Activated T-cell treated with anti-CD3 and anti-CD28 coated beads for 4 hours (primary cell): ENCODE measurements at regions not wholly inside any gene's neighbourhood (a gene's known extent, or its start where the extent isn't known, plus 50 kb on each side); places are given as distances from the start of the nearest gene placed in this dataset.

Source experiments
- DNase-seq: peaks from one replicate; pipeline ENCODE4 v3.0.0-alpha.2; 2020

DNA sequence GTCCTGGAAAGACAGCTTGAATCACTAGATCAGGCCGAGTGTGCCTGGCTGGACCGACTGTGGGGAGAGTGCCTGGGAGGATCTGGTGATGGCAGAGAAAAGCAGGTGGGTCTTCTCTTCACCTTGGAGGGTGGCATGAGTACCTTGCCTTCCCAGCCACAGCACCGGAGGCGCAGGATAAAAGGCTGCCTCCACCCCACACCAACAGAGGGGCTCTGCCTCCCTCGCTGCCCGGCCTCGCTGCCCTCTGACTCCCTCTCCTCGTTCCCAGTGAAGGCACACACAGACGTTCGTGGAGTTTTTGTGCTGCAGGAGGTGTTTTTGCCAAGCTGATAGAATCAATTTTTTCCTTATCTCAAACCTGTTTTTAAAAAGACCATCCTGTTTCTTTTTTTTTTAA lies 71.4 kb upstream of the HAAO start:
- DNase-seq: no peak

DNA sequence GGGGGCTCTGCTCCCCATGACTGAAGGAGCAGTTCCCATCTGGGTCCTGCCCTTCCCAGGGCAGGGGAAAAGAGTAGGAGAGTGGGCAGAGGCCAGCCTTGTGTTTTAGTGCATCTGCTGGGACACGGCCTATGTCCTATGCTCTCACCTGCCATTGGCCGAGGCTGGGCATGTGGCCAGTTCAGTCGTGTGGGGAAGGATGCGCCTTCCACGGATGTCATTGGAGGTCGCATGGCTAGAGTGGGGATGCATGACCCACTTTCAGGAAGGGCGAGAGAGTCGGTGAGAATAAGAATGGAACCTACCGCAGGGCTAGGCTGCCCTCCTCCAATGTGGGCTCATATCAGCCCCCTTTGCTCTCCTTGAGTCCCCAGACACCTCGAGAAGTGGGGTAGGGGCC lies 70.9 kb upstream of the HAAO start:
- no peak for DNase-seq

DNA sequence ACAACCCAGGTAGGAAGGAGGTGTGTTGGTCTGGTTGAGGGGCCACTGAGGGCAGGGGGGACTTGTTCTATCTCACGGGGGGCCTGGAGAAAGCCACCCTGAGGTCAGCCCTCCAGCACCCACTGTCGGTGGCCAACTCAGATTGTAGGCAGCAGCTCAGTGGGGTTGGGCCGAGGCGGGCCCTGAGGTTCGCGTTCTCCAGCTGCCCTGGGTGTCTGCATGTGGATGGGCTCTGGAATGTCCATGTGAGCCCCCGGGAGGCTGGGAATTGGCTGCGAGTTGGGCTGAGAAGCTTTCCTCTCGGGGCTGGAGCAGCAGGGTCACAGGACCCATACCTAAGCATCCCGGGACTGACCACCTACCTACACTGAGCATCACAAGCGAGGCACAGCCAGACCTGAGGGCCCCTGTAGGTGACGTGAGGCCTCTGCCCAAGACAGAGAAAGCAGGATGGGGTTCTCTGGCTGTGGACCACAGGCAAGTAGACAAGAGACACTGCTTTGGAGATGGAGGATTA lies 70.3 kb upstream of the HAAO start:
- no peak for DNase-seq

DNA sequence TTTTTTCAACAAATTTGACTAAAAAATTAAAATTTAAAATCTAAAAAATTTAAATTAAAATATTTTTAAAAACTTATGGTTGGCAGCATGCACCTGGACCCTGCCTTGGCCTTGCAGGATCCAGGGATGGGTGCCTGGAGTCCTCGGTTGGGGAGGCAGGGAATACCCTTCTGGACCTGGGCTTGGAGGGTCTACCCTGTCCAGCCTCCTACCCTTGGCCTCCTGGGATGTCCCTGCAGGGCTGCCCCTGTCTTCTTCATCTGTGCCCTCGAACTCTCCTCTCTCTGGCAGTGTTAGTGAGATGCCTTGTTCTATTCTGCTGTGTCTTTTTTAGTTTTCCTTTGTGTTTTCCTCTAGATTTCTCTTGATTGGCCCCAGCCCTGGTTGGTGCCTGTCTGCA lies 68.9 kb upstream of the HAAO start:
- DNase-seq: no peak

DNA sequence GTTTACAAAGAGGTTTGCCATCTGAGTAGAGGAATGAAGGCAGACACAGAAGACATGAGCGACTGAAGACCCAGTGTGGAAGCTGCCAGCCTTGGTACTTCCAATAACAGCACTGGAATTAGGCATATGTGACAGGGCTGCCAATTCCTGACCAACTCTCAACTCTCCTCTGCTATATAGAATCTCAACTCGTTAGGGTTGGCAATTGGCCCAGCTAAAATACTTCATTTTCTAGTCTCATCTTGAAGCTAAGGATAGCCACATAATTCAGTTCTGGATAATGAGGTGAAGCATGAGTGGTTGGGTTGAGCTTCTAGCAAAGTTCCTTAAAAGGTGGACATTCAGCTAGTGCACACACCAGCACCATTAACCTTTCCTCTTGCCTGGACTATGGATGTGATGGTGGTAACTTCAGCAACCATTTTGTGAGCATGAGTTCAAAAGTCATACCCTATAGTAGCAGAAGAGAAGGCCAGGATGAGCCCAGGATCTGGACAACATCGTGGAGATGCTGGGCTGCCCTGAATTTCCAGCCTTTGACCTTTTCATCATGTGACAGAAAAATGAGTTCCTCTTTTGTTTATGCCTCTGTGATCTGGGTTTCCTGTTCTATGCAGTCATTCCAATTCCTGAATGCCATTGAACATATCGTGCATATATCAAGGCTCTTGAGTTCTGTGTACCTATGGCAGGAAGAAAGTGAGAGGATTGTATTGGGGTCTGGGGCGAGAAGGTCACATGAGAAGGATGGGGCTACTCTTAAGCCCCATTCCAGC lies 68.1 kb upstream of the HAAO start:
- DNase-seq: no peak

DNA sequence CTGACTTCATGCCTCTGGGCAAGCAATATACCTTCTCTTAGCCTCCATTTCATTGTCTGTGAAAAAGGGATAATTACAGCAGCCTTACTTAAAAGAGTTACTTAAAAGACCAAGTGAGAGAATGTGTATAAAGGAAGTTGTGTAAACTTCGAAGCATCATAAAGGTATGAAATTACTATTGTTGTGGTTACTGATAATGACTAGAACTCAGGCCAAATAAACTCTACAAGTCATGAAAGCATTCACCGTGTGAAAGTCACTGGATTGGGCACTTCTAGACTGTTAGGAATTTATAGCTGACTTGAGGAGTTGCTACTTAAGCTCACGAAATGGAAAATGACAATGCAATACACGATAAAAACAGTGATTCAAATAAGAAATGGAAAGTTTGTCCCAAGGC lies 67.4 kb upstream of the HAAO start:
- DNase-seq: no peak

DNA sequence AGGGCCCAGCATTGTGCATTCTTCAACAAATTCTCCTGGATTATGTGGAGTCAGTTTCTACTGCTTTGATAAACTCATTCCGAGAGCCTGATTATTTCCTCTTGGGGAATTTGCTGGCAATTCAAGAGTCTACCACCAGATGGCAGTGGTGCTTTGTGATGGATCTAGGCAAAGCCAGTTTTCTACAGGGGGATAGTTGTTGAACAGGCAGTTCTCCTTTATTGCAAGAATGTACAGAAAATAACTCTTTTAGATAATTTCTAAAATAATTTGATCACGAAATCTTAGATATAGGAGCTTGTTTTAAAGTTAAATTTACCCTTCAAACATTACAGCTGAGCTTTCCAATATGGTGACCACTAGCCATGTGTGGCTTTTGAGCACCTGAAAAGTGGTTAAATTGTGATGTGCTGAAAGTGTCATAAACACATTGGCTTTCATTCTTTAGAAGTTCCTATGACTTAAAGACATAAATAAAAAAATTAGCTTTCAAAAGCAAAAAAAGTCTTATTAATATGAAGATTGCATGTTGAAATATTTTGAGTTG lies 66.7 kb upstream of the HAAO start:
- DNase-seq: peak; percentile 71

DNA sequence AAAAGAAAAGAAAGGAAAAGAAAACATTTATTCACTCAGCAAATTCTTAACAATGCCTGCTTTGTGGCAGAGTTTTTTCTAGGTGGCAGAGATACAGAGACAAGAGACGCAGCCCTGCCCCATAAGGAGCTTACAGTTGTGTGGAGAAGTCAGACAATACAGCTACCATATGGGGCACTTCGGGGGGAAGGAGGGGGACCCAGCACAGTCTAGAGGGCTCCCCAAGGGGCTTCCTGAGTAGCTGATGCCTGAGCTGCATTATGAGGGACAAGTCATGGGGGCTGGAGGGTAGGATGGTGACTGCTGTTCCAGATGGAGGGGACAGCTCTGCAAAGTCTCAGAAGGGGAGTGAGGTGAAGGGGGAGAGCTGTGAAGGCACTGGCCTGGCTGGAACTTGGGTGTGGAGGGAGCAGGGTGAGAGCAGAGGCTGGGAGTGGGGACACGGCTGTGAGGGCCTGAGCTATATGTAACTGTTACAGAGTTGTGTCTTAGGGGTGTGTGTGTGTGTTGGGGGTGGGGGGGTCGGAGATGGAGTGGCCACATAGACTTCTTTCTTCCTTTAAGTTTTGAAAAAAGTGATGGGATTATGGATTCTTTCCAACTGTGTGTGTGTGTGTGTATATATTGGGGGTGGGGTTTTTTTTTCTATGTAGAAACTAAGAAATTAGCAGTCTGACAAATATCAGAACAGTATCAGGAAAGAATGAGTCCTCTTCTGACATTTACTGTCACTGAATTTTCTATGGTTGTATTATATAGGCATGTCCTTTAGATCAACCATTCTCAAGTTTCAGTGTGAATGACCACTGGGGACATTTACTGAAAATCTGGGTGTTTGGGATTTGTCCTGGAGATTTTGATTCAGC lies 66.0 kb upstream of the HAAO start:
- DNase-seq: no peak

DNA sequence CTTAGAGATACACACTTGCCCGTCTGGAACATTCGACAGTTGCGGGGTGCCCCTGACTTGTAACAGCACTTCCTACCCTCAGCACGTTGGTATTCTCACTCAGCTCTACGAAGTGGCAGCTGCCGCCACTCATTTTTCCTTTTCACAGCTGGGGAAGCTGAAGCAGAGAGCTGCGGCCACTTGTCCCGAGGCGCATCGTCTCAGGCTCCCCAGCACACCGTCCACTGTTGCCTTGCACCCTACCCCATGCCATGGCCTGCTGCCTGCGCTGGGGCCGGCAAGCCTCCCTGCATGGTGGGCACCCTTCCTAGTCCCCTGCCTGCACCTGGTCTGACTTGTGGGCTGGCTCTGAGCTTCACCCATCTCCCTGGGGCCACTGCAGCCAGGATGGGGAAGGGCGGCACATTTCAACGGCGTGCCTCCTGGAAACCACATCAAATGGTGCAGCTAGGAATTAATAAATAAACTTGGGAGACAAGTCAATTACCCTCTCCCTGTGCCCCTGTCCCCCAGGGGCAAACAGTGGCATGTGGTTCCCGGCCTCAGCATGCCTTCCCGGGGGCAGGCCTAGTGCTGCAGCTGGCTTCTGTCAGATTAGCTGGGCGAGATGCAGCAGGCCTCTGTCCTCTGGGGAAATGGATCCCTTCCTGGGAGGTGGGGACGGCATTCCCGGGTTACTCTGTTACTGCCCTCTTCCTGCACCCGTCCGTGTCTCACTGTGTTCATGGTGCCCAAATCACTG lies 64.7 kb upstream of the HAAO start:
- DNase-seq: no peak

DNA sequence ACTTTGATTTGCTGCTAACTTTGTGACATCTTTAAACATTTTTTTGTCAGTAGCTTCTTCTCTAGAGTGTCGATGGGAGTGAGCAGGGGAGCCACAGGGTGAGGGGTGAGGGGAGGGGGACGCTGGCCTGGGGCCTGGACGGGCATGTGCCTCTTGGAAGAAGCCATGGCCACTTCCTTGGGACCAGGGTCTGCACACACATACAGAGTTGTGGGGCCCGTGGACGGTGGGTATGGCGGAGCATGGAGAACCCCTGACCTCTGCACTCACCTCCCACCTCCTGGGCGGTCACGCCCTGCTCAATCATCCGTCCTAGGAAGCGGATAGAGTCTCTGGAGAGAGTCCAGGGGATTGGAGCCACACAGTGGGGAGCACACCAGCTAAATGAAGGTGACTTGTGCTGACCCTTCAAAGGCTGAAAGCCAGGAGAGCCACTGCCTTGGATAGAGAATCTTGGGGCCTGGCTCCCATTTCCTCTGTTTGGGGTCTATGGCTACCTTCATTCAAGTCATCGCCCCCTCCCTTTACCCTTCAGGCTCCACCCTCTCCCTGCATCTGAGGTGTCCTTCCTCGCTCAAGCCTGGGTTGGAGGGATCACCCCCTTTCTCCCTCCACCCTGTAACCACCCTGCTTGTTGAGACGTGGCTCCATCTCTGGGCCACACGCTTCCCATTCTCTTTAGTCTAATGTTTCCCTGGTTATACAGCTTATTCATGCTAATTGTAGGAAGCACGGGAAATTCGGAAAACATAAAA lies 63.9 kb upstream of the HAAO start:
- no peak for DNase-seq

DNA sequence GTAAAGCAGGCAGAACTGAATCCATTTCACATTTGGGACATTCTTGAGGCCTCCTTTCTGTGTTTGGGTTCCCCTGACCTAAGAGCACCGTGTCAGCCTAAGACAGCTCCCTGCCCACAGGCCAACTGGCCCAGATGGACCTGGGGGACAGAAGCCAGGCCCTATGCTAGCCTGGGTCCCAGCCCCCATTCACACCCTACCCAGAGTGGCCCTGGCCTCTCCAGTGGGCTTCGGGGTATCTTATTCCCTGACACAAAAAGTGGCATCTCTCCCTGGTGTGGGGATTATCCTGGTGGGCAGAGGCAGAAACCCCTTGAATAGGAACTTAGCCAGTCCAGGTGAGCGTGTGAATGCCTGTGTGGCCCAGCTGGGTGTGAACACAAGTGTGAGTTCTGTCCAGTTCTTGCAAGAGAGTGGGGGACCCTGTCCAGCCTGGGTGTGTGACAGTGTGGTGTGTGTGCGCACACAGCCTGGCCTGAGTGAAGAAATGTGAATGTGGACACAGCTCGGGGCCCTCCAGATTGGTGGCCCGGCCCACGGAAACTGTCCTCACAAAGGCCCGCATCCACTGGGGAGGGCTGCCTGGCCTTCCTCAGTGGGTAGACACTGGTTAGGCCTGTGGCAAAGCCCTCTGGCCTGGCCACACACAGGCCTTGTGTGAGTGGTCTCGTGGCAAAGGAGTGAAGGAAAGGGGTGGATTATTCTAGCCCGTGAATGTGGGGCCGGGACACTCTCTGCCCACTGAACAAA lies 63.0 kb upstream of the HAAO start:
- DNase-seq: no peak

DNA sequence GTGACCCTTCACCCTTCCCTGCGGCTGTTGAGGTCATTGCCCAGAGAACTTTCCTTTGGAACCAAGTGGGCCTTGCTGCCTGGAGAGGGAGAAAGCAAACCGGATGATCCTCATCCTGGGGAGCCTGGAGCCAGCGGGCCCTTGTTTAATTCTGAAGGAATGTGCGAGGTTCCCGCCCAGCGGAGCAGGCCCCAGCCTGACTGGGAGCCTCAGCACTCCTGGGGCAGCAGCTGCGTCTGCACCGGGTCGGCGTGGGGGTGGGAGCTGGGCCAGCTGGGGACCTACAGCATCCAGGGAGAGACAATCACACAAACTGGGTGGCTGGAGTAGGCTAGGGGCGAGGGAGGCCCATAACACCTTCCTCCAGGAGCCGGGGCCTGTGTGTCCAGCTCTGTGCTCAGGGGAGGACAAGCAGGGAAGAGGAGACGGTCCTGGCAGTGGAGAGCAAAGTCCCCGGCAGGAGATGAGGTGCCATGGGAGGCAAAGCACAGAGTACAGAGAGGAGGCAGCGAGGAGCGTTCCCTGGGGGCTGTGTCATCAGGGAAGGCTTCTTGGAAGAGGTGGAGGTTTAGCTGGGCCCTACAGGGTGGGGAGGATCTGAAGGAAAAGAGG lies 61.9 kb upstream of the HAAO start:
- DNase-seq: no peak

DNA sequence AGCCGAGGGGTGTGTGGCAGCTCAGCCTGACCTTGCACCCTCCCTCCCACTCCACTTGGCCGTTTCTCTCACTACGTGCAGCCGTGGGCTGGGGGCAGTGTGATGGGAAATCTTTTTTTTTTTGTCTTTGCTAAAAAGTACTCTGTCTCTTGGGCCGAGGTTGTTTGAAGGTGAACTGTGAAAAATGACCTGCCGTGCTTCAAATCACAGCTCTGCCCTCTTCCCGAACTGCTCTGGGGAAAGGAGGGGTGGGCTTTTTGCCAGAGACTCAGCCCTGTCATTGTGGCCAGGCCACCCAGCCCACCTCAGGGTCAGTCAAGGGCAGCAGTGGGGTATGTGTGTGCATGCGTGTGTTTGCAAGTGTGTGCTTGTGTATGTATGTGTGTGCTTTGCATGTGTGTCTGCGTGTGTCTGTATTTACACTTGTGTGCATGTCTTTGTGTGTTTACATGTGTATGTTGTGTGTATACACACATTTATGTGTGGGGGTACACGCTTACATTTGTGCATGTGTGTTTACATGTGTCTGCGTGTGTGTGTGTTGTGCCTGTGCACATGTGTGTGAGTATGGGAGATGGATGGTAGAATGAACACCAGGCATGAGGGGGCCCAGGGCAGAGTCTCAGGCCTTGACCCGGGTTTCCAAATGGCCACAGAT lies 61.3 kb upstream of the HAAO start:
- no peak for DNase-seq

DNA sequence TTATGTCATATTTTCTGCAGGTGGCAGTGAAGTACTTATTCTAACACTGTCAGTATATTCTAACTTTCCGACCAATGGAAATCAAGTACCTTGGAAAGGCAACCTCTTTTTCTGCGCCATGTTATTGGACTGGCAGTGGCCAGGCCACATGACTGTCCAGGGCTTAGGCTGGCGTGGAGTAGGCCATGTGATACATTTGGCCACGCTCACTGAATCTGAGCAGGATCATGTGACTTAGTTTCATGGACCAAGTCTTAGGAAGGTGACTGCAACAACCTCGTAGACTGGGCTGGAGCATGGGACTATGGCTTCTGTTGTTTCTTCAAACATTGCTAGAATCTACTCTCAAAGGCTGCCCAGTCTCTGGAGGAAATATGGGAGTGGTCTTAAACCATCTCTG lies 60.4 kb upstream of the HAAO start:
- DNase-seq: no peak

DNA sequence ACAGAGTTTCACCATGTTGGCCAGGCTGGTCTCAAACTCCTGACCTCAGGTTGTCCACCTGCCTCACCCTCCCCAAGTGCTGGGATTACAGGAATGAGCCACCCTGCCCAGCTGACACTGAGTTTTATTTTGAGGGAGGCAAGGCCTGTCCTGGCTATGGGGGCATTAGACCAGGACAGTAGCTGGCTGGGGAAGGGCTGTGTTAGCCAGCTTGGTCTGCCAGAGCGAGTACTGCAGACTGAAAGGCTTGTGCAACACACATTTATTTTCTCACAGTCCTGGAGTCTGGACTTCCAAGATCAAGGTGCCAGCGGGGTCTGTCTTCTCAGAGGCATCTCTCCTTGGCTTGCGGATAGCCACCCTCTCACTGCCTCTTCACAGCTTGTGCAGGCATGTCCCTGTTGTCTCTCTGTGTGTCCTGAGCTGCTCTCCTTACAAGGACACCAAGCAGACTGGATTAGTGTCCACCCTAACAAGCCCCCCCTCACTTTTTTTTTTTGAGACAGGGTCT lies 59.4 kb upstream of the HAAO start:
- no peak for DNase-seq

DNA sequence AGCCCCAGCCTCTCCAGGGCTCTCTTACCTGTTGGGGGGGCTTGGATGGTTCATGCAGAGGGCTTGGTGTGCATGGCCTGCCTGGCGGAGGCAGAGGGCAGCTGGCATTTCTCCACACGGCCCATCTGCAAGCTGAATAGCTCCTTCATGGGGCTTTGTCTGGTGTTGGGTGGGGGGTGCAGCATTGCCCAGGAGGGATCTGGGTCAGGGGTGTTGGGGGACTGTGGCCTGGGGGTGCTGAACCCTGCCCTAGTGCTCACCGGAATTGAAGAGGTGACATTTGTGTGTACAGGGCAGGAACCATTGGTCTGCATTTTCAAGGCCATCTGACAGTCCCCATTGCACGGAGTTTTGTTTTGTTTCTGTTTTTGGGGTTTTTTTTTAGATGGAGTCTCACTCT lies 58.8 kb upstream of the HAAO start:
- no peak for DNase-seq

DNA sequence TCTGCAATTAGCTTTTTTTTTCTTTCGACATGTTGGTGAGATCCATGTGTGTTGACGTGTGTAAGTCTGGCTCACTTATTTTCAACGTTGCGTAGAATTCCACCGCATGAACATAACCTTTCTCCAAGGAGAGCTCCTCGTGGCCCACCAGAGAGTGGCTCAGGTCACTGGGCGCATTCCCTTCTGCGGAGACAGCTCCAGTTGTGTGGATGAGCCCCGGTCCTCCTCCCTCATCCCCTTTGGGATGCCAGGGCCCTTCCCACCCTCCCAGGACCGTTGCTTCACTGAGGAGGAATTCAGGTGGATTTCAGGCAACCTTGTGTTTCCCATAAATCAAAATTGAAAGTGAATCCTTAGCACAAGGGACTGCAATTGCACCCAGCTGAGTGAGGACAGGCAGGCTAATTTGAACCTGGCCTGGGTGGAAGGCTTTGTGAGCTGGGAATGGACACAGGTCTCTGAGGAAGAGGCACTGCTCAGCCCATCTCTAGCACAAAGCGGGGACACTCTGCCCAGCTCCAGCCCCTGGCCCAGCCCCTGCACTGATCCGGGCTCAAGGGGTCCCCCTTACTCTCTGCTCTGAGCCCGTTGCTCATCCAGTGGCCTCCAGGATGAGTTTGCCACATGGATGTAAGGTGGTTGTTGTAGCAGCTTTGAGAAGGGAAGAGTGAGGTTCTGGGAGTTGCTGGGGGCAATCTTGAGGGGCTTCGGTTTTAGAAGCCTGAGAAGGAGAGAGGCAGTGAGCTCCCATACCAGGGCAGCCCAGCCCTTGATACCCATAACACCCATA lies 57.8 kb upstream of the HAAO start:
- DNase-seq: no peak

DNA sequence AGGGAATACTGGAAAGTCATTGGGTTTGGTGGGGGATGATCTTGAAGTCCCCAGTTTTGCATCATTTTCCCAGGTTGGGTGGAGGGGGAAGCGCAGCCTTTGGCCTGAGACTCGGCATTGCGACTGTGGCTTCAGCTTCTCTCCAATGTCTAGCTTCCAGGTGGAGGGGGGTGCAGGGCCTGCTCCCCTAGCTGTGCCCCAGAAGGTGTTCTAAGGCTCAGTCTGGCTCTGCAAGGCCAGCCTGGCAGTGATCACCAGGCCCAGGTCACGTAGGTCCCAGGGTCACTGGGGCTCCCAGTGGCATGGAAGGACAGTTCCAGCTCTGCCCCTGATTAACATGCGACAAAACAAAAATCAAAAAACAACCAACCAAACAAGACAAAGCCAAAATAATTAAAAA lies 56.9 kb upstream of the HAAO start:
- no peak for DNase-seq

DNA sequence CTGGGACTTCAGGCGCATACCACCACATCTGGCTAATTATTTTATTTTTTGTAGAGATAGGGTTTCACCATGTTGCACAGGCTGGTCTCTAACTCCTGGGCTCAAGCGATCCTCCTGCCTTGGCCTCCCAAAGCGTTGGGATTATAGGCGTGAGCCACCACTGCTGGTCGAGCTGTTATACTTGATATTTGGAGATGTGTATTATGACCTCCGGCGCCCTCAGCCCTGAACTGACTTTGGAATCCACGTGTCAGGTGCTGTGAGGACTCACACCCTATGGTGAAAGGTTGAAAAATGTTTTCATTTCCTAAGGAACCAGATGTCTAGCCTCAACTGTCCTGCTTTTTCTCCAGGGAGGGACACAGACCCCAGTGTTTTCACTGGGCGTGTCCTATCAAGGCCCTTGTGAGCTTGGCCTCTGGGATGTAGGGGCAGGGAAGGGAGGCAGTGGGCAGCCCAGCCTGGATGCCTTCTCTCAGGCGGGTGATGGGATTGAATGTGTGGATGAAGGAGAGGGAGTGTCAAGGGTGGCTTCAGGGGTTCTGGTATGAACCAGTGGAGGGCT lies 56.4 kb upstream of the HAAO start:
- no peak for DNase-seq
